ENCODE measurements at regions not wholly inside any gene's neighbourhood (a gene's known extent, or its start where the extent isn't known, plus 50 kb on each side); places are given as distances from the start of the nearest gene placed in this dataset.
"Not testable (repeated sequence)": the region's sequence is repeated elsewhere in the genome, so short reads cannot be mapped to it uniquely, and the experiment has no call there.

GRCh38 chrX:3951859-3952258 lies 238.4 kb upstream of the PRKX start:
- TF ChIP-seq CTCF (conservative IDR thresholded peaks at IDR 0.05) = no peak
- no peak overlapping the region for H3K4me3 Mint-ChIP-seq
- H3K9me3 Mint-ChIP-seq = peaks cover 7% of the 10 kb centered on the region
- DNase-seq (ENCODE audit: low read depth, low spot score) = no peak
- no peak overlapping the region for H3K27ac Mint-ChIP-seq (ENCODE audit: unreplicated experiment)
- no peaks in the 10 kb centered on the region for H3K36me3 Mint-ChIP-seq (ENCODE audit: low read depth)
- no peaks in the 10 kb centered on the region for H3K27me3 Mint-ChIP-seq (ENCODE audit: low read depth)
- no peaks in the 10 kb centered on the region for H3K4me1 Mint-ChIP-seq

GRCh38 chrX:3950373-3950772 lies 236.9 kb upstream of the PRKX start:
- Mint-ChIP-seq H3K9me3 (peaks cover 7% of the 10 kb centered on the region), H3K27me3 (ENCODE audit: low read depth) (no peaks in the 10 kb centered on the region), H3K27ac (ENCODE audit: unreplicated experiment) (no peak overlapping the region), H3K4me3 (no peak overlapping the region), H3K36me3 (ENCODE audit: low read depth) (no peaks in the 10 kb centered on the region), H3K4me1 (no peaks in the 10 kb centered on the region)
- TF ChIP-seq CTCF (conservative IDR thresholded peaks at IDR 0.05) = no peak
- DNase-seq (ENCODE audit: low read depth, low spot score) = no peak

GRCh38 chrX:3943965-3944364 lies 230.5 kb upstream of the PRKX start:
- no peak overlapping the region for H3K27ac Mint-ChIP-seq (ENCODE audit: unreplicated experiment)
- peaks cover 5% of the 10 kb centered on the region for H3K4me1 Mint-ChIP-seq
- no peaks in the 10 kb centered on the region for H3K36me3 Mint-ChIP-seq (ENCODE audit: low read depth)
- no peak overlapping the region for H3K4me3 Mint-ChIP-seq
- TF ChIP-seq CTCF (conservative IDR thresholded peaks at IDR 0.05) = no peak
- H3K27me3 Mint-ChIP-seq (ENCODE audit: low read depth) = peaks cover 2% of the 10 kb centered on the region
- H3K9me3 Mint-ChIP-seq = no peaks in the 10 kb centered on the region
- no peak for DNase-seq (ENCODE audit: low read depth, low spot score)

GRCh38 chrX:3940000-3940610 lies 226.7 kb upstream of the PRKX start:
- H3K27ac Mint-ChIP-seq (ENCODE audit: unreplicated experiment) = no peak overlapping the region
- H3K27me3 Mint-ChIP-seq (ENCODE audit: low read depth) = peaks cover 2% of the 10 kb centered on the region
- peak; percentile 6 for DNase-seq (ENCODE audit: low read depth, low spot score)
- no peak overlapping the region for H3K4me3 Mint-ChIP-seq
- peaks cover 5% of the 10 kb centered on the region for H3K4me1 Mint-ChIP-seq
- H3K36me3 Mint-ChIP-seq (ENCODE audit: low read depth) = no peaks in the 10 kb centered on the region
- TF ChIP-seq CTCF (conservative IDR thresholded peaks at IDR 0.05) = peak; percentile 79
- no peaks in the 10 kb centered on the region for H3K9me3 Mint-ChIP-seq

GRCh38 chrX:3938587-3938986 lies 225.1 kb upstream of the PRKX start:
- Mint-ChIP-seq H3K4me3 (no peak overlapping the region), H3K4me1 (peaks cover 5% of the 10 kb centered on the region), H3K9me3 (no peaks in the 10 kb centered on the region), H3K36me3 (ENCODE audit: low read depth) (no peaks in the 10 kb centered on the region), H3K27ac (ENCODE audit: unreplicated experiment) (no peak overlapping the region), H3K27me3 (ENCODE audit: low read depth) (peaks cover 2% of the 10 kb centered on the region)
- no peak for DNase-seq (ENCODE audit: low read depth, low spot score)
- TF ChIP-seq CTCF (conservative IDR thresholded peaks at IDR 0.05) = no peak

GRCh38 chrX:3935196-3935595 lies 221.7 kb upstream of the PRKX start:
- not testable (repeated sequence) for H3K9me3 Mint-ChIP-seq; H3K4me1 Mint-ChIP-seq; H3K4me3 Mint-ChIP-seq; H3K27me3 Mint-ChIP-seq (ENCODE audit: low read depth); H3K27ac Mint-ChIP-seq (ENCODE audit: unreplicated experiment); DNase-seq (ENCODE audit: low read depth, low spot score); H3K36me3 Mint-ChIP-seq (ENCODE audit: low read depth)

GRCh38 chrX:3920424-3921017 lies 207.1 kb upstream of the PRKX start:
- not testable (repeated sequence) for H3K4me1 Mint-ChIP-seq; DNase-seq (ENCODE audit: low read depth, low spot score); H3K27ac Mint-ChIP-seq (ENCODE audit: unreplicated experiment); H3K4me3 Mint-ChIP-seq; H3K36me3 Mint-ChIP-seq (ENCODE audit: low read depth); H3K27me3 Mint-ChIP-seq (ENCODE audit: low read depth); H3K9me3 Mint-ChIP-seq

- H3K9me3 Mint-ChIP-seq; H3K27me3 Mint-ChIP-seq (ENCODE audit: low read depth); H3K4me3 Mint-ChIP-seq; DNase-seq (ENCODE audit: low read depth, low spot score); H3K27ac Mint-ChIP-seq (ENCODE audit: unreplicated experiment); H3K36me3 Mint-ChIP-seq (ENCODE audit: low read depth); H3K4me1 Mint-ChIP-seq: not testable (repeated sequence)
Measured at GRCh38 chrX:3919668-3920423, 206.4 kb upstream of the PRKX start.

Measured in neural crest cell (in vitro differentiated cells).